ENCODE measurements at regions not wholly inside any gene's neighbourhood (a gene's known extent, or its start where the extent isn't known, plus 50 kb on each side); places are given as distances from the start of the nearest gene placed in this dataset.

DNA sequence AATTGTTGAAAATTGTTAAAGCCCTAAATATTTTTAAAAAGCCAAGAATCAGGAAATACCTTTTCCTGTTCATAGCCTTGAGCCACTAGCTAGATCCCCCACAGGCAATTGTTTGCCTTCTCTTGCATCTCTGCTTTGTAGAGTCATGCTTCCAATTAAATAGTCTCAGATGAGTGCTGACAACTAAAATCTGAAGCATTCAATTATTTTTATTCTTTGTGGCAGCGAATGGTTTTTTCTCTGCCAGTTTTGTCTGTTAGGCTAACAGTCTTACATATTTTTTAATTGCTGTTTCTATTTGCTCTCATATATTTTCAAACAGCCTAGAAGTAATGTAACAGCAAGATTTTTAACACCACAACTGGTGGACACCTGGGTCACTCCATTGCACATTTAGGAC, 277.1 kb upstream of the GBE1 start:
- DNase-seq, result no peak
- in situ Hi-C loops (cut with MboI; ENCODE audit: low pct_unique_long_range_greater_than_20kb, low sequenced_read_pairs), result no loop called here

DNA sequence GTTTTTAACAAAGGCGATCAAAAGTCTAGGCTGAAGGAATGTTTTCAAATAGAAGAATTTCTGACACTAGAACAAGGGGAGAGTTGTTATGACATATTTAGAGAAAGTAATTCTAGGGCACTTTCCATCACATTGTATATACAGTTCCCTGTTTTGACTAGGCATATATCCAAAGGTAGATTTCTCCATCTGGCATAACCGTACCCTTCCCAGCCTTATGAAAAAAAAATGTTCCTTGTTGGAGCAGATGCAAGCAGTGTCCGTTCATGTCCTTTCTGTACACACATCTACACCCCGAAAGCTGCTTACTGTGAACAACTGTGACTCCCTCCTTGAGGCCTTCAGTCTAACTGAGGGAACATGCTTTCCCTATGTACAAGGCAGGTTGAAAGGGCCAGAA, 271.7 kb upstream of the GBE1 start:
- in situ Hi-C loops (cut with MboI; ENCODE audit: low pct_unique_long_range_greater_than_20kb, low sequenced_read_pairs), result no loop called here
- DNase-seq, result no peak

DNA sequence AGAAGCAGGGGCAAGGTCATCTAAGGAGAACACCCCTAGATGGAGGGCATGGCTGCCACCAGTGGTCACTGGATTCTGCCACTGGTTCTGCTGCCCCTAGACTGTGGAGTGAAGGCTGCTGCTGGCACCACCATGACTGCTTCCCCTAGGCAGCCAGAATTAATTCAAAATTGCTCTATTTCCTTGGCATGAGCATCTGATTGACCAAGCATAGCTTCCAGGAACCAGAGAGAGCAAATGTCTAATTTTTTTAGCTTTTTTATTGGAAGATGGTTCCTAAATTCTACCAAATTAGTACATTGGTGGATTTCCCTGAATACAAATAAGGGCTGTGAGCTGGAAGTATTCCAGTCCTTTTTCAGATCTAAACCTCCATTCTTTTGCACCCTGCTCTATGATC, 270.2 kb upstream of the GBE1 start:
- no peak for DNase-seq

DNA sequence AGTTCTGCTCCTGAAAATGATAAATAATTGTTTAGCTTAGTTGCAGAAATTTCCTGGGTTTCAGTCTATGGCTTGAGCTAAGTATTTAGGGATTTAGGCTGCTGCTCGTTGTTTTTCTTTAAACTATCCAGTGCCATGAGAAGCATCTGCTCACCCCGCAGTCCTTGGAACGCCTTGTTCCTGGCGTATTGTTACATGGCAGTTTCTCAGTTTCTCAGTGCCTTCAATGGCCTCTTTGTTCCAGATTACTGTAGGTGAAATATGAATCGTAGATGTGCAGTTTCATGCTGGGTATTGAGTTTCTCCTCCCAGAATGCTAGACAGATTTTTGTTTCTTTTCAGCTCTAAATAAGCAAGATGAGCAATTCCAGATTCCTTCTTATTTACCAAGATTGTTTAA, 269.5 kb upstream of the GBE1 start:
- in situ Hi-C loops (cut with MboI; ENCODE audit: low pct_unique_long_range_greater_than_20kb, low sequenced_read_pairs), result no loop called here
- no peak for DNase-seq

More for the DNA sequence above, 270.2 kb upstream of the GBE1 start:
- in situ Hi-C loops (cut with MboI; ENCODE audit: low pct_unique_long_range_greater_than_20kb, low sequenced_read_pairs), result no loop called here

DNA sequence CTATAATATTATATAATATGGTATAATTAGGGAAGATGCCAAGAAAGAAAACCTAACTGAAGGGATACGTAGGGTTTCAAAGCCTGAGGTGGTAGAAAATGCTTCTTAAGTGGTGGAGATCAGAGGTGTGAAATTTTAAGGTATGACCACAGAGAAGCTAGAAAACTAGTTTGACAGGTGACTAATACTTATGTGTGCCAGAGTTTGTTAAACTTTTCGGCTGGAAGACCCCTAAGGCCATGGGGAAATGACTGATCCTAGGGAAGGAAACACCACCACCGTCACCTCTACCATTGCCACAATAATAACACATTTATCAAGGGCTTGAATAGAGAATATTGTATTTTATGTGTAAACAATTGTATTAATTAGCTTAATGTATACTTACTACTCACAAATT, 261.4 kb upstream of the GBE1 start:
- in situ Hi-C loops (cut with MboI; ENCODE audit: low pct_unique_long_range_greater_than_20kb, low sequenced_read_pairs), result no loop called here
- no peak for DNase-seq

DNA sequence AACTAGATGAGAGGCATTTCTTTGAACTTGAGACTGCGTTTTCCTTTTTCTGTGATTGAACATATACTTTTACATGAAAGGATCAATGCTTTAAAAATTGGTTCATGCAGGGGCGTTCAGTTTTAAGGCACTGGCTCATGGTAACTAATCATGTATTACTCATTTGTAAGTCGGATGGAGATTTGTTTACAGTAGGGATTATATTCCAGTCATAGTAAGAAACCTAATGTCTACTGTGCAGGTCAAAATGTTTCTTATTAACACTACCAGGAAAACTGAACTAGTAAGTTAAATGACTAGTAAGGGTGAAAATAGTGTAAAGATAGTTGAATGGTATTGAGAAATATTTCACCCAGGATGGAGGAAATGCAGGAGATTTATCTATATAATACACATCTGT, 258.8 kb upstream of the GBE1 start:
- in situ Hi-C loops (cut with MboI; ENCODE audit: low pct_unique_long_range_greater_than_20kb, low sequenced_read_pairs), result no loop called here
- no peak for DNase-seq

DNA sequence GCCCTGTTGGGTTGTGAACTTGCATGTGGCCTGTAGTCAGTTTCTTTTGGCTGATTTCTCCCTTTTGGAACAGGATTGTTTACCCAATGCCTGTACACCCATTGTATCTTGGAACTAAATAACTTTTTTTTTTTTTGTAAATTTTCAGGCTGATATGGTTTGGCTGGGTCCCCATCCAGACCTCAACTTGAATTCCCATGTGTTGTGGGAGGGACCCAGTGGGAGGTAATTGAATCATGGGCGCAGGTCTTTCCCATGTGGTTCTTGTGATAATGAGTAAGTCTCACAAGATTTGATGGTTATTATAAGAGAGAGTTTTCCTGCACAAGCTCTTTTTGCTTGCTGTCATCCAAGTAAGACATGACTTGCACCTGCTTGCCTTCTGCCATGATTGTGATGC, 253.8 kb upstream of the GBE1 start:
- in situ Hi-C loops (cut with MboI; ENCODE audit: low pct_unique_long_range_greater_than_20kb, low sequenced_read_pairs), result no loop called here
- DNase-seq, result no peak

DNA sequence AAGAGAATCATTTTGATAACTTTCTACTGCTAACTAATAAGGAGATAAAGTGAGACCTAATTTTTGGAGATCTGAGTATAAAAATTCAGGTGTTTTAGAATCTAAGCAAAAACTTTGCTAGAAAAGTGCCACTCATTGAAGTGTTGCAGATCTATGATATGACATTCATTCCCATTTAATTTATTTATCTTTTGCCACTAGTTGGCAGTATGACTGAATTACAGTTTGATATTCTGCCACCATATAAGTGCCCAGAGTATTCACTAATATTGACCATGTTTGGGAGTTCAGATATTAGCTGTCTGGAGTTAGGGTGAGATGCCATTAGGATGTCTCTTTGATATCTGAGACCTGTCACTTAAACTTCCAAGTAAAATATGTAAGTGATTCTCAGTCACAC, 251.3 kb upstream of the GBE1 start:
- no peak for DNase-seq

DNA sequence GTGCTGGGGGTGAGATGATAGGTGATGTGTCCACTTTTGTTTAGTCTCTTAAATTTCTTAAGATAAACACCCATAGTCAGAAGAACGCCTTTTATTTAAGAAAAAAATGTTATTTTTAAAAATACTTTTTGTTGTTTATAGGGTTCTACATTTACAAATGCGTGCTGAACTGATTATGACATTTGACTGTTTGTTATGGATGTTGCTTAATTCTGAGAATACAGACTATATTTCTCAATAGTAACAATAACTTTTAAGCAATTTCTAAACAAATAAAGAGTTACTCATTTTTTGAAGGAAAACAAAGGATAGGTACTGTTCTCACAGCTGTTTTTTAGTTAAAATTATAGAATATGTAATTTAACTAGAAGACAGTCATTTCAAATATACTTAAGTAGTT, 249.9 kb upstream of the GBE1 start:
- no peak for DNase-seq
- in situ Hi-C loops (cut with MboI; ENCODE audit: low pct_unique_long_range_greater_than_20kb, low sequenced_read_pairs), result no loop called here

More for the DNA sequence above, 251.3 kb upstream of the GBE1 start:
- in situ Hi-C loops (cut with MboI; ENCODE audit: low pct_unique_long_range_greater_than_20kb, low sequenced_read_pairs), result no loop called here

DNA sequence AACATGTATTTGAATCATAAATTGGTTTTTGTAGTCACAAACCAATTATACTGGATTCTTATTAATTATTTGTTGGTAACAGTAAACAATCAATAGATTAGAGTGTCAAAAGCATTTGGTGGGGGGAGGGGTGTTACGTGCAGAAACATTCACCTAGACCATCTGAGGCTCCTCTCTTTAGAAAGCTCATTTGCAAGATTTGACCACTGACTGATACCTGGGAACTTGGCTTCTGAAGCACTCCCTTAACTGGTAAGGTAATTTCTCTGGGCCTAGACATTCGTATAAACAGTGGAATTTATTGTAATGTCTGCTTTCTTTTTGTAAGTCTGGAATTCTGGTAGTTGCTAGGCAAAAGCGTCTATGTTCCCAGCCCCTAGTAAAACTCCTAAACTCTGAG, 243.8 kb upstream of the GBE1 start:
- in situ Hi-C loops (cut with MboI; ENCODE audit: low pct_unique_long_range_greater_than_20kb, low sequenced_read_pairs), result no loop called here
- DNase-seq, result no peak

DNA sequence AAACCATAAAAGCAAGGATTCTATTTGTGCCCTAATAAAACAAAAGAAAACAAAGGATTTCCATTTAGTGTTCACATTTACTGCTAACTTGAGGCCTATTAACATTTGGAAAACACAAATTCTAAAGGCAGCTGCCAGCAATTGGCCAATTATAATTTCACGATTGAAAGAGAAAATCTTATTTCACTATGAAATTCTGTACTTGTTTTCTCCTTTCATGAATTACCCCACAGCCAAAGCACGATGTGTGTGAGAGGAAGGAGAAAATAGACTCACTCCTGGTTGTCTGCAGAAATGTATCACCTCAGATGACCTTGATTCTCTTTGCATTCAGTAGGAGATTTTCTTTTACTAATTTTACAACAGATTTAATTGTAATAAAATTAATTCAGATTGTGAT, 242.8 kb upstream of the GBE1 start:
- no peak for DNase-seq
- in situ Hi-C loops (cut with MboI; ENCODE audit: low pct_unique_long_range_greater_than_20kb, low sequenced_read_pairs), result no loop called here

DNA sequence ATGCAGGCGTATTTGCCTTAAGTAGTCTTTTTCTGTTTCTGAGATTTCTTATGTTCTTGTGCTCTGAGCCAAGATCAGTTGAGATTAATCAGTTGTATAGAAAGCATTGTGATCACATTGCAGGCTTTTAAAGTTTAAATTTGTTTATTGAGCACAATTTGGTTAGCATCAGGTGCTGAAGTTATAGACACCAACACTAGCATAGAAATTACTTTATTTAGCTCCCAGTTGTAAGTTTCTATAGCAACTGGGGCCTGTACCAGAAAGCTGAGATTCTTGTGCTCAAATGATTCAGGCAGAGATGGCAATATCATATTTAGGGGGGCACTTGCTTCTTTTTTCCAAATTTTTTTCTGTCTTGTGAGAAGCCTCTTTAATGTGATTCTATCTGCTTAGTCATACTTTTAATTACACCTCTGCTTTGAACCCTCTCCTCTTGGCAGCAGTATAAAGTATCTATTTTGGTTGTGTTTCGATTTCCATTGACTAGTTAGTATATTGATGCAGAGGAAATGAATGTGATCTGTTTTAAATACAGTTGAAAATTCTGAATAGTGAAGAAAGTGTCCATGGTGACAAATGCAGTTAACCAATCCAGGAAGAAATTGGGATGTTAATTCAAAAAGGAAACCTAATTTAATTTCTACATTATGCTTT, 241.7 kb upstream of the GBE1 start:
- no peak for DNase-seq
- in situ Hi-C loops (cut with MboI; ENCODE audit: low pct_unique_long_range_greater_than_20kb, low sequenced_read_pairs), result no loop called here

DNA sequence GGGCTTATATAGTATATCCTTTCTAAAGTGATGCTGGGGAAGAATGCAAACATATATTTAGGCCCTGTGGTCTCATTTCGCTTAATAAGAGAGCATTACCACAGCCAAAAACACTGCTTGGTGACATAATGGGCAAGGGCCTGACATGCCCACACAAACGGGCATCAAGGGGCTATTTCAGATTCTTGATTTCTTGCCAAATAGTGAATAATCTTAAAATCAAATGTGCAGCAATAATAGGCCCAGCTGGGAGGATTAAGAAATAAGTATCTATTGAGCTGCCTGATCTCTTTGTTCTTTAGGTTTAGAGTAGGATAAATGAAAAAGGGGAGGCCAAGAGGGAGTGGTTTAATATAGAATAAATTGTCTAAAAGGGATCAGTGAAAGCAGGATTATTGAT, 241.0 kb upstream of the GBE1 start:
- in situ Hi-C loops (cut with MboI; ENCODE audit: low pct_unique_long_range_greater_than_20kb, low sequenced_read_pairs), result no loop called here
- no peak for DNase-seq

DNA sequence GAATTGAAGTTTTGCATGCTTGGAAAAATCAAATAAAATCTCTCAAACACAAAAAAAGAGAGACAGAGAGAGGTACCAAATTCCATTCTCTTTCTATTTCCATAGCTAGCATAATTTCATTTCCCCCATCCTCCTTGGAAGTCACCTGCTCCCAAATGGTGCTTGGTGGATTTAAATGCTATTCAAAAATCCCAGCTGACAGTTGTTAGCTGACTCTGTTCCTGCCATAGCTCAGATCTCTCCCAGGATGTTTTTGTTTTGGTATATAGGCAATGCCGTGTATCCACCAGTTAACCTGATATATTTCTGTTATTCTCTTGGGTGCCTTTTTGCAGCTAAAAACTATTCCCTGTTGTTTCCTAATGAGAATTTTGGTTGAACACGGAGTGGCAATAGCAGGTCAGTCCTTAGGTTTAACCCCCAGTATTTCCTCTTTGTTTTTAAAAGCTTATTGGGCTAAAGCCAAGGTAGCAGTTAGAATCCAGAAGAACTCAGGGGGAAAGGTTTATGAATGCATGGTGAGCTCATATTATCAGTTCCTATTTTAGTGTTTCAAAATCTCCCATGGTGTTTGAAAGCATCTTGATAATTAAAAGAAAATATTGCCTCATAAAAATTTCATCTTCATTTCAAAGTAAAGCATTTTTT, 240.0 kb upstream of the GBE1 start:
- DNase-seq, result no peak

DNA sequence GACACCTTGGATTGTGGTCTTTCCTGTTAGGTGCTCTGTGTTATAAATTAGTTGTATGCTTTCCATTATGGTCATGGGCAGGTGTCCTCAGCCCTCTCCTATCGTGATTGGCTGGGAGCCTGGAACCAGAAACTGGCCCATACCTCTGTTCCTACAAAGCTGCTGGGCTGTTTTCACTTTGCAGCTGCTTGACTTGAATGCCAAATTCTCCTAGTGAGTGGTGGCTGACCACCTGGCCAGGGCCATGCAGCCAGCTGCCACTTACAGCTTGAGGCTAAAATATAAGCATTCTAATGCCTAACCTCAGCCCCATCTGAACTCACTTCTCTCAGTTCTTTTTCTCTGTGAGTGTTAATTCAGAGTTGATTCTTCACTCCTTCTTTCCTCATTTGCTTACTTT, 239.3 kb upstream of the GBE1 start:
- no peak for DNase-seq
- in situ Hi-C loops (cut with MboI; ENCODE audit: low pct_unique_long_range_greater_than_20kb, low sequenced_read_pairs), result no loop called here

More for the DNA sequence above, 240.0 kb upstream of the GBE1 start:
- in situ Hi-C loops (cut with MboI; ENCODE audit: low pct_unique_long_range_greater_than_20kb, low sequenced_read_pairs), result no loop called here

DNA sequence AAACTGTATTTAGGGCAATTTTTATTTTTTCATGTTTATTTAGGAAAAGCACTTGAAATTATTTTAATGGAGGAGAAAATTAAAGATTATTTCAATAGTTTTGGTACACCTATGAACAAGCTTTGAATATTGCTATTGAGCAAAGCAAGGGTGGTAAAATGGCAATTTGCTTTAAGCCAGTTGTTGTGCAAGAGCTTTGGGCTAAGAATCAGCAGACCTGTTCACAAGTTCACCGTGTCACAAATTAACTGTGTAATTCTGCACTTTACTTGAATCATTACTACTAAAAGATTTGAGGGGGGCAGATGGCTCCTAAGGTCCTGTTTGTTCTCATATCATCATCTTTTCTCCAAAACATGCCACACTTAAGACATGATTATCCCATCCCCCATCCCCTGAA, 238.9 kb upstream of the GBE1 start:
- in situ Hi-C loops (cut with MboI; ENCODE audit: low pct_unique_long_range_greater_than_20kb, low sequenced_read_pairs), result no loop called here
- no peak for DNase-seq

DNA sequence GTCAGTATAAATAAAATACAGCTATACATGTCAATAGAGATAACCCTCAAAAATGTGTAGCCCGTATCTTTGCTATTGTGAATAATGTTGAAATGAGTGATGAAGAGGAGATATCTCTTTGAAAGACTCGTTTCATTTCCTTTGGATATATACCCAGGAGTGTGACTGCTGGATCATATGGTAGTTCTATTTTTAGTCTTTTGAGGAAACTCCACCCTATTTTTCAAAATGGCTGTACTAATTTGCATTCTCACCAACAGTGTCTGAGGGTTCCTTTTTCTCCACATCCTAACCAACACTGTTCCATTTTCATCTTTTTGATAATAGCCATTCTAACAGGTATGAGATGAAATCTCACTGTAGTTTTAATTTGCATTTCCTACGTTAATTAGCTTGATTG, 237.5 kb upstream of the GBE1 start:
- in situ Hi-C loops (cut with MboI; ENCODE audit: low pct_unique_long_range_greater_than_20kb, low sequenced_read_pairs), result no loop called here
- DNase-seq, result no peak

DNA sequence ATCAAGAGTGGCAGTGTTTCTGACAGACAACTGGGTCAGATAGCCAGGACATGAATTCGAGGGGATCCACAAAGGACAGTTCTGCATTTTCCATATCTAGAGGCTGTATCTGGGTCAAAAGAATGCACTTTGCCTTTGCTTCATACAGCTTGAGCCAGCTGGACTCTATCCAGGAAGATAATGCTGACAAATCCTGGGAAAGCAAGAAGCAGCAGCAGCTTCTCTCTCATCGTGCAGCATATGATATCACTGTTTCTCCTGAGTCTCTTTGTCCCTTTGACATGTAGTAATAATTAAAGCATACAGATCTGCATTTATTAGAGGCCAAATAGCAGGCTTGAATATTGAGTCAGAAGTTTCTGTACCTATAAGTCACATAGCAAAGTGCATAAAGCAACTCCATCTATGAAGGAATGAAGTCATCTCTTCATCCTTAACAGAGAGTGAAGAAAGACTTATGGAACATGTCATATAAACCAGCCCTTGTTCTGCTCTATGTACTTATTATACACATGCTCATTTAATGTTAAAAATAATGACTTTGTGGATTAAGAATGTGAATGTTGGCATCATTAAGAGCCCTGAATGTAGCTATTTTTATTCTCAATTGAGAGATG, 236.8 kb upstream of the GBE1 start:
- DNase-seq, result no peak

DNA sequence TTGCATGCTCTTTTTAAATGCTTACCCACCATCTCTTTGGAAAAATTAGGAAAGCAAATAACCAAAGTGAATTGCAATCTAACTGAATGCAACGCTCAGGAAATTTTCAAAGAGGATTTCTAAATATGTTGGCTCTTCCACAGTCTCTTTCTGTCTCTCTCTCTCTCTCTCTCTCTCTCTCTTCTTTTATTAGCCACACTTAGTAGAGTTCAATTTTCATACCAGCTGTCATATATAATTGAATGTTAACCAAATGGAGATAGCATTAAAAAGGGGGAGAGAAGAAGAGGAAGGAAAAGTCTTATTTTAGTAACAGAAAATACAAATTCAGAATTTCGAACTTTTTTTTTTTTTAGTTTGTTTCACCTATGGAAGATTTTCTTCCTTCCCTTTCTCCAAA, 235.9 kb upstream of the GBE1 start:
- in situ Hi-C loops (cut with MboI; ENCODE audit: low pct_unique_long_range_greater_than_20kb, low sequenced_read_pairs), result no loop called here

More for the DNA sequence above, 236.8 kb upstream of the GBE1 start:
- in situ Hi-C loops (cut with MboI; ENCODE audit: low pct_unique_long_range_greater_than_20kb, low sequenced_read_pairs), result no loop called here

DNA sequence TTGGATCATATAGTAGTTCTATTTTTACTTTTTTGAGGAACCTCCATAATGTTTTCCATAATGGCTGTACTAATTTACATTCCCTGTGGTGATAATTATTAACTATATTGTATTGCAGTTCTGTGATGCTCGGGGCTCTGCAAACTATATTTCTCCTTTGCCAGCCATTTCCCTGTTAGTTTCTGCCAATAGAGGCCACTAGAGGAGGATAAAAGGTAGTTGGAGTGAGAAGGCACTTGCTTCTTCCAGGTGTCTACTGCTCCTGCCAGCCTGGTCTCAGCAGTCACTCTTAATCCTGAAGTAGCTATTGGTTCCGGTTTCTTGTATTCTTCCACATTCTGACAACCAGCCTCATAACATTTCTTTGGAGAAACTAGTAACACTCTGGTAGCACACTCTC, 233.9 kb upstream of the GBE1 start:
- in situ Hi-C loops (cut with MboI; ENCODE audit: low pct_unique_long_range_greater_than_20kb, low sequenced_read_pairs), result no loop called here
- DNase-seq, result no peak

More for the DNA sequence above, 235.9 kb upstream of the GBE1 start:
- DNase-seq, result no peak

DNA sequence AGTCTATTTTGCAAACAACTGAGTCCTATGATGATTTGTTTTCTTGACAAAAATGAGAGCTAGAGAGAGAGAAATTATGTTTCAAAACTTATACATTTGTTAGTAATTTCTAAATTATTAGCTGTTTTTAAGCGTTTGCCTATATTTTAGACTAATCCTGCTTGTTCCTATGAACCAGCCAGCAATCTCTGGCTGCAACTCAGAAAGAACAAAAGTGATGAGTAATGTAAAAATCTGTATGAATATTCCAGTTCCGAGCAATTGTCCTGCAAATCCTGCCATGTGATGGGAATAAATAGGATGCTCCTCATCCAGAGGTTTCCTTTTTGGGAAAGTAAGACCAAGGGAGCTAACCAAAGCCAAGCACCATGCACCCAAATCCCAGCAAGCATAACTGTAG, 228.3 kb upstream of the GBE1 start:
- in situ Hi-C loops (cut with MboI; ENCODE audit: low pct_unique_long_range_greater_than_20kb, low sequenced_read_pairs), result no loop called here
- DNase-seq, result no peak
